ENCODE measurements at regions not wholly inside any gene's neighbourhood (a gene's known extent, or its start where the extent isn't known, plus 50 kb on each side); places are given as distances from the start of the nearest gene placed in this dataset.

DNA sequence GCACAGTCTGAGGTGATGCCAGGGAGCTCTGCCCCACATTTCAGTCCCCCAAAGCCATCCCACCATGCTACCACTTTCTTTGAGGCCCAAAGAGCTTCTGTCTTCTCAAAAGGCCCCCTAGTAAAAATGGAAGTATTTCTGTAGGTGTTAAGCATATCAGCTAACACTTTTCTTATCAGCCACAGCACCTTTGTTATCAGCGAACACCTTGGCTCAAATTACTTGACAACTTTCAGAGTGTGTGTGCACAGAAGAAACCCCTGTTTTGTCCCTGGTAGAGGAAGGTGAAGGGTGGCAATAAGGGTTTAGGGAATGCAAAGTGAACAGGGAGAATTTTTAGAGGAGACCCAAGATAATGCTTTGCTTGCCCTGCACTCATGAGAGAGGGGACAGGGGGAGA lies 54.8 kb upstream of the GJA8 start:
- no peak overlapping the region for H3K4me3 ChIP-seq (ENCODE audit: low read length in 2 of 2)

GRCh38 chr1:147849098-147849895 lies 53.3 kb upstream of the GJA8 start:
- Histone ChIP-seq H3K9me3 (ENCODE audit: control insufficient read depth in 2 of 2, insufficient read depth in 1 of 2, low read length in 1 of 2) (no peaks in the 10 kb centered on the region), H3K27ac (ENCODE audit: low read depth in 1 of 2, low read length in 1 of 2) (no peak overlapping the region)

More for the DNA sequence above, 54.8 kb upstream of the GJA8 start:
- H3K27me3 ChIP-seq (ENCODE audit: control insufficient read depth in 2 of 2, insufficient read depth in 1 of 2, low read length in 1 of 2) = no peaks in the 10 kb centered on the region
- no peaks in the 10 kb centered on the region for H3K9me3 ChIP-seq (ENCODE audit: control insufficient read depth in 2 of 2, insufficient read depth in 1 of 2, low read length in 1 of 2)
- H3K27ac ChIP-seq (ENCODE audit: low read depth in 1 of 2, low read length in 1 of 2) = no peak overlapping the region
- no peaks in the 10 kb centered on the region for H3K36me3 ChIP-seq (ENCODE audit: control insufficient read depth in 2 of 2, insufficient read depth in 2 of 2, low read length in 1 of 2)
- no peaks in the 10 kb centered on the region for H3K4me1 ChIP-seq (ENCODE audit: control insufficient read depth in 2 of 2, insufficient read depth in 2 of 2, low read length in 2 of 2)
- DNase-seq (ENCODE audit: low read depth in 6 of 9, low spot score in 9 of 9) = no peak
- WGBS = 94% methylated on average over 1 of the region's 1 CpG

DNA sequence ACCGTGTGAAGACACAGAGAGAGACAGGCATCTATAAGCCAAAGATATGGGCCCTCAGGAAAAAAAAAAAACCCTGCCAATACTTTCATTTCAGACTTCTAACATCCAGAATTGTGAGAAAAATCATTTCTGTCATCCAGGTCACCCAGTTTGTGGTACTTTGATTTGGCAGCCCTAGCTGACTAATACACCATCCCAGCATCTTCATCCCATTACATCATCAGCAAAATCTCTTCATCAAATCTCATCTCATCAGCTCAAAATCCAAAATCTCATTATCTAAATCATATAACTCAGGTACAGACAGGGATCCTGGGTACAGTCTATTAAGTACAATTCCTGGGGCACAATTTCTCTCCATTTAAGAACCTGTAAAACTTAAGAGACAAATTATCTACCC lies 51.9 kb upstream of the GJA8 start:
- H3K9me3 ChIP-seq (ENCODE audit: control insufficient read depth in 2 of 2, insufficient read depth in 1 of 2, low read length in 1 of 2) = no peaks in the 10 kb centered on the region
- DNase-seq (ENCODE audit: low read depth in 6 of 9, low spot score in 9 of 9) = no peak
- H3K27ac ChIP-seq (ENCODE audit: low read depth in 1 of 2, low read length in 1 of 2) = no peak overlapping the region
- no peak overlapping the region for H3K4me3 ChIP-seq (ENCODE audit: low read length in 2 of 2)
- H3K27me3 ChIP-seq (ENCODE audit: control insufficient read depth in 2 of 2, insufficient read depth in 1 of 2, low read length in 1 of 2) = no peaks in the 10 kb centered on the region
- WGBS = 94% methylated on average over 1 of the region's 1 CpG
- H3K36me3 ChIP-seq (ENCODE audit: control insufficient read depth in 2 of 2, insufficient read depth in 2 of 2, low read length in 1 of 2) = no peaks in the 10 kb centered on the region
- H3K4me1 ChIP-seq (ENCODE audit: control insufficient read depth in 2 of 2, insufficient read depth in 2 of 2, low read length in 2 of 2) = no peaks in the 10 kb centered on the region

More at GRCh38 chr1:147849098-147849895, 53.3 kb upstream of the GJA8 start:
- H3K27me3 ChIP-seq (ENCODE audit: control insufficient read depth in 2 of 2, insufficient read depth in 1 of 2, low read length in 1 of 2) = no peaks in the 10 kb centered on the region
- H3K4me3 ChIP-seq (ENCODE audit: low read length in 2 of 2) = no peak overlapping the region
- WGBS = 94% methylated on average over 4 of the region's 4 CpGs
- H3K4me1 ChIP-seq (ENCODE audit: control insufficient read depth in 2 of 2, insufficient read depth in 2 of 2, low read length in 2 of 2) = no peaks in the 10 kb centered on the region
- no peaks in the 10 kb centered on the region for H3K36me3 ChIP-seq (ENCODE audit: control insufficient read depth in 2 of 2, insufficient read depth in 2 of 2, low read length in 1 of 2)
- no peak for DNase-seq (ENCODE audit: low read depth in 6 of 9, low spot score in 9 of 9)

DNA sequence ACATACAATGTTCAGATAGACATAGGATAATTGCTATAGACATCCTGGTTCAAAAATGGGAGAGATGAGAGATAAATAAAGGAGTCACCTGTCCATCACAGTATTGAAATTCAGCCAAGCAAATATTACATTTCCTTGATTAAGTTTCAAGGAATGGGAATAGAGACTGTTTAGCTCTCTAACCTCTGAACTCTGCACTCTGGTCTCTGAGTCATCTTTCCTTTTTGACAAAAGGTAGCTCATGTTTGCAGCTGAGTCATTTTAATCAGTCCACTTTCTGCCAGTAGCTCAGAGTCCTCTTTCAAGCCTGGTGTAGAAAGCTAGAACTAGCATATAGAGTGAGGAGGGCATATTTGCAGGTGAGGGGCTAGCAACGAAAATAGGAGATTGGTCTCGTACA lies 51.4 kb upstream of the GJA8 start:
- H3K4me3 ChIP-seq (ENCODE audit: low read length in 2 of 2) = no peak overlapping the region
- WGBS = 93% methylated on average over 2 of the region's 2 CpGs
- DNase-seq (ENCODE audit: low read depth in 6 of 9, low spot score in 9 of 9) = no peak

DNA sequence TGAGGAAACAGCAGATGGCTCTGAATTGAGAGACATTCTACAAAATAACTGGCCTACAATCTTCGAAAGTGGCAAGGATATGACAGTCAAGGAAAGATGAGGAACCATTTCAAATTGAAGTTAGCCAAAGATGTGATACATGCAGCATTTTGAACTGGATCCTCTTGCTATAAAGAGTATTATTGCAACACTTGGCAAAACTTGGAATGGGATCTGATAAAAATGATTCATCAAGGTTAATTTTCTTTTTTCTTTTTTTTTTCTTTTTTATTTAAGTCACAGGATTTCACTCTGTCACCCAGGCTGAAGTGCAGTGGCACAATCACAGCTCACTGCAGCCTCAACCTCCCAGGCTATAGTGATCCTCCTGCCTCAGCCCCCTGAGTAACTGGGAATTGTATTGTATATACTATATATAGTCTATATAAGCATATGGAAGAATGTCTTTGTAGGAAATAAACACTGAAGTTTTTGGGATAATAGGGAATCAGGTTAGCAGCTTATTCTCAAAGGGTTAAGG lies 49.8 kb upstream of the GJA8 start:
- Histone ChIP-seq H3K27me3 (ENCODE audit: control insufficient read depth in 2 of 2, insufficient read depth in 1 of 2, low read length in 1 of 2) (no peaks in the 10 kb centered on the region), H3K4me3 (ENCODE audit: low read length in 2 of 2) (no peak overlapping the region), H3K27ac (ENCODE audit: low read depth in 1 of 2, low read length in 1 of 2) (no peak overlapping the region), H3K9me3 (ENCODE audit: control insufficient read depth in 2 of 2, insufficient read depth in 1 of 2, low read length in 1 of 2) (no peaks in the 10 kb centered on the region), H3K36me3 (ENCODE audit: control insufficient read depth in 2 of 2, insufficient read depth in 2 of 2, low read length in 1 of 2) (no peaks in the 10 kb centered on the region), H3K4me1 (ENCODE audit: control insufficient read depth in 2 of 2, insufficient read depth in 2 of 2, low read length in 2 of 2) (no peaks in the 10 kb centered on the region)
- DNase-seq (ENCODE audit: low read depth in 6 of 9, low spot score in 9 of 9) = no peak
- WGBS = 86% methylated on average over 1 of the region's 1 CpG

More for the DNA sequence above, 51.4 kb upstream of the GJA8 start:
- Histone ChIP-seq H3K4me1 (ENCODE audit: control insufficient read depth in 2 of 2, insufficient read depth in 2 of 2, low read length in 2 of 2) (no peaks in the 10 kb centered on the region), H3K9me3 (ENCODE audit: control insufficient read depth in 2 of 2, insufficient read depth in 1 of 2, low read length in 1 of 2) (no peaks in the 10 kb centered on the region), H3K36me3 (ENCODE audit: control insufficient read depth in 2 of 2, insufficient read depth in 2 of 2, low read length in 1 of 2) (no peaks in the 10 kb centered on the region), H3K27me3 (ENCODE audit: control insufficient read depth in 2 of 2, insufficient read depth in 1 of 2, low read length in 1 of 2) (no peaks in the 10 kb centered on the region), H3K27ac (ENCODE audit: low read depth in 1 of 2, low read length in 1 of 2) (no peak overlapping the region)

Data from thymus (tissue), 11 donors.